HG02884 (cell line): ENCODE measurements at regions not wholly inside any gene's neighbourhood (a gene's known extent, or its start where the extent isn't known, plus 50 kb on each side); places are given as distances from the start of the nearest gene placed in this dataset.
"Not testable (repeated sequence)": the region's sequence is repeated elsewhere in the genome, so short reads cannot be mapped to it uniquely, and the experiment has no call there.

Experiments
- ATAC-seq: cut with Tn5 transposase; IDR thresholded peaks from one replicate; pipeline ENCODE4 v1.9.1; 2021; ENCODE audit warnings: mild to moderate bottlenecking, moderate library complexity; ENCODE audit not compliant: unreplicated experiment

DNA sequence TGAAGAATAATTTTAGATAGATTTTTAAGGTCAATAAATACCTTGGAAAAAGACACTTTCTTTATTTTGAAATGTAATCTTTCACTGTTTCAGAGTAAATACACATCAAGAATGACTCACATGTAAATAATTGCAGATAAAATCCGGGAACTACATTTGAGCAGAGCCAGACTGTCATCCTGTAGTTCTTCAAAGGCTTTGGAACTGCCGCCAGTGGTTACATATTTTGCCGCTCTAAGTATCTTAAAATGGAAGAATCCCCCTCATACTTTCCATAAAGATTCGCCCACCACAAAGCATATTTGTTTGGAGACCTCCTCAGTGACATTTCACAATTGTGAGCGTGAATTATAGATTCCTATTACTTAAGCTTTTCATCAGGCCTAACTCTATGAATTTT is 607.8 kb upstream of the ZFP42 start:
- no peak for ATAC-seq

DNA sequence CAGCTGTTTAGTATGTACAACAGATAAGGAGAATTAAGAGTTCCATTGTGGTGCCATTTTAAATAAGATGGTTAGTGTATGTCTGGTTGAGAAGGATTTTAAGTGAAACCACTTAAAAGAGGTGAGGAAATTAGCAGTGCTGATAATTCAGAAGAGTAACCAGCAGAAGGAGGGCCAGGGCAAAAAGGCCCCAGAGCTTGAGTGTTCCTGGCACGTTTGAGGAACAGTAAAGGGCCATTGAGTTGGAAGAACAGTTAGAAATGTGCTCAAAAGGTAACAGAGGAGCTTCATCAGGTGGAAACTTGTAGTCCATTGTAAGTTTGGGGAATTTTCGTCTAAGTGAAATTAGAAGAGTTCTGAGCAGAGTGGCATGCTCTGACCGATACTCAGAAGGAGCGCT is 606.2 kb upstream of the ZFP42 start:
- no peak for ATAC-seq

DNA sequence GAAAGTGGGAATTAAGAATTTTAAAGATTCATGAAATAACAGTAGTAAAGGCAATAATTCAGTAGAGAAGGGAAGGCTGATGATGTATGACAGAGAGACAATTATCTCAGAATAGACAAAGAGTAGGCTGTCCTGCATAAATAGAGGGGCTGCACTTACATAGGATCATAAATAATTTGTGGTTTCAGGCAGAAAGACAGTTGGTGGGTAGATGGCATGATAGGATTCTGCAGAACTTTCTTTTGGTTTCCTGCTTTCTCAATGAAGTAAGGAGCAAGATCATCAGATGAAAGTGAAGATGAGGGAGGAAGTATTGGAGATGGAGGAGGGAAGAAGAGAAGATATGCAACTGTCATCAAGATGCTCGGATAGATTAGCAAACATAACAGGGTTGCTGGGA is 604.9 kb upstream of the ZFP42 start:
- ATAC-seq, result no peak

DNA sequence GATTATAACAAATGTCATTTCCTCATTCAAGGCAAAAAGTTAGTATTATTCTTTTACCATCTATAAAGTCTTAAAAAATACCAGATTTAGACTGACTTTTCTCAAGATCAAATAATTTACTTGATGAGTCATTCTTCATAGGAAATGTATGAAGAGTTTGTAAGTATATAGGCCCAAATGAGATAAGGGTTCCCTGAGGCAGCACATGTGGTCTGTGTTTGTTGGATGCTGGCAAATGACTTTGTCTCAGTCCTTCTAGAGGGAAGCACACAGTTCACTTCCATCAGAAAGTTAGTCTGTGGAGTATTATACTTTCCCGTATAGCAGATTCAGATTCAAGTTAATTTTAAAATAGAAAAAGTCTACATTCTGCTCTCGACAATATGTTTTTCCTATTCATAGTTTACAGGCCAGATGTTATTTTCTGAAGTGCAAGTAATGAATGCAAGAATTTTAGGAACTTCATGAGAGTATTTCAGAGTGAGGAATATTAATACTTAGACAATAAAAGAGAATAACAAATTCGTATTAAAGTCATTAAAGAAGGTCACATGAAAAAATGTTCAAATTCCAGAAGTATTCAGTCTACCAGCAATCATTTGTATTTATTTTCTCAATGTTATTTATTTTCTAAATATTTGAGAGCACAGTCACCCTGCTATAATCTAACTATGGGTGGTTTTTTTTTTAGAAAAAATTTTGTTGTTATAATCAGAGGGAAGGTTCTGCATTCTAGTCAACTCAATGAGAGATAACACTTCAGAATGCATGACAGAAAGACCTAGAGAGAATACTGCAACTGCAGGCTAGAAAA is 601.8 kb upstream of the ZFP42 start:
- ATAC-seq, result no peak

DNA sequence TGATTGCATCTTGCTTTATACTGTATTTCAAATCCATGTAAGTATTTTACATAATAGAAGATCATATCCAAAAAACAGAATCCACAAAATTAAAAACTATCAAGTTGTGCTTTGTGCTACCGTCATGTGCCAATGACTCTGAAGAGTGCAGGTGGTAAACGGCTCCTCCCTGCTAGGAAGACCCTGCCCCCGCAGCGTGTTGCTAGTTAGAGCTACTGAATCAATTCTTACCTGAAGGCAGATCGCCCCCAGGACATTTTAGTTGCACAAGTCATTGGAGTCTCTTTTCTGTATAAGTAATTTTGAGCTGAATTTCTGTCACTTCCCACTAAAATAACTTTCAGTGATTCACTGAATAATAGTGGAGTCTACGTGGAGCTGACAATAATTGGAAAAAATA is 599.5 kb upstream of the ZFP42 start:
- no peak for ATAC-seq

DNA sequence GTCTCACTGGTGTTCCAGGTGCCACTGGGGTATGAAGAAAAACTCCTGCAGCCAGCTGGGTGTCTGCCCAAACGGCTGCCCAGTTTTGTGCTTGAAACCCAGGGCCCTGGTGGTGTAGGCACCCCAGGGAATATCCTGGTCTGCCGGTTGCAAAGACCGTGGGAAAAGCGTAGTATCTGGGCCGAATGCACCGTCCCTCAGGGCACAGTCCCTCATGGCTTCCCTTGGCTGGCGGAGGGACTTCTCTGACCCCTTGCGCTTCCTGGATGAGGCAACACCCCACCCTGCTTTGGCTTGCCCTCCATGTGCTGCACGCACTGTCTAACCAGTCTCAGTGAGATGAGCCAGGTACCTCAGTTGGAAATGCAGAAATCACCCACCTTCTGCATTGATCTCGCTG is 587.1 kb upstream of the ZFP42 start:
- ATAC-seq, result not testable (repeated sequence)

DNA sequence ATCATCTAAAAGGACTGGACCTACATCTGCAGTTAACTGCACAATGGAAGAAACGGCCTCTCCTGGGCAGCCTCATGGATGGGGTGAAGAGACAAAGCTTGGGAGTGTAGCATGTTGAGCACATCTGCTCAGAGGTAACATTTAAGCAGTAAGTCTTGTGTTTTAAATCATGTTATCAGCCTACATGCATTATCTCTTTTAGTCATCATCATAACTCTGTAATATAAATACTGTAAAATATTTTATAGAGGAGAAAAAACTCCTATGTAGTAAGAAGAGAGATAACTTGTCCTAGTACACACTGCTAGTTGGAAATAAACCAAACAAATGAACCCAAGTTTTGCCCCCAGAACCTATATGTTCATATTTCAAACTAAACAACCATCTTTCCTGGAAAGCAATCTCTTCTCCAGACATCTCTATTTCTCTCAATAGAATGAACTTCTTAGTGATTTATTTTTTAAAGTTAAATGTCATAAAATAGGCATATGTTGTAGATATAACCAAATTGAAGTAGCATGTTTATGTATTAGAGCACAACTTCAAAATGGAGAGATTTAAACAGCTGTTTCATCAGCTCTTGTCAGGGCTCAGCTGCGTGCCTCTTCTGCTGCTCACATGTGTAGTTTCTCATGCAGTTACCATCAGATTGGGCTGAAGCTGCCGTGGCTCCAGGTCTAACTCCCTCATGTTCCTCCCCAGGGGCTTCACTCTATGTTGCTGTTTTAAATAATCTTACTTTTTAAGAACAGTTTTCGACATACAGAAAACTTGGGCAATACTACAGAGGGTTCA is 581.8 kb upstream of the ZFP42 start:
- no peak for ATAC-seq

DNA sequence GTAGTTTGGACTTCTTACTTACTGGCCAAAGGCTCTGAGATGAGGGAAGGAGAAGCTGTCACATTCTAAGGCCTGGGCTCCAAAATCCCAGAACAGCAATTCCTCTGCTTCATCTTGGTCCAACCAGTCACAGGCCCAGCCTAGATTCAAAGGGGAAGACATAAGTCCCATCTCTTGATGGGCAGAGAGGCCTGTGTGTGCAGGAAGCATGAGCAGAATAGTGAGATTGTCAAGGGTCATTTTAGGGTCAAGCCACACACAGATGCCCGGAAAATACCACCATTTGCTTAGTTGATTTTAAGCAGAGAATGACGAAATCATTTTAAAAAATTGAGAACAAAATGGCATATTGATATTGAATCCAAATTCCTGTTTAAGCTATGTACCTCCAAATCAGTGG is 580.9 kb upstream of the ZFP42 start:
- no peak for ATAC-seq

DNA sequence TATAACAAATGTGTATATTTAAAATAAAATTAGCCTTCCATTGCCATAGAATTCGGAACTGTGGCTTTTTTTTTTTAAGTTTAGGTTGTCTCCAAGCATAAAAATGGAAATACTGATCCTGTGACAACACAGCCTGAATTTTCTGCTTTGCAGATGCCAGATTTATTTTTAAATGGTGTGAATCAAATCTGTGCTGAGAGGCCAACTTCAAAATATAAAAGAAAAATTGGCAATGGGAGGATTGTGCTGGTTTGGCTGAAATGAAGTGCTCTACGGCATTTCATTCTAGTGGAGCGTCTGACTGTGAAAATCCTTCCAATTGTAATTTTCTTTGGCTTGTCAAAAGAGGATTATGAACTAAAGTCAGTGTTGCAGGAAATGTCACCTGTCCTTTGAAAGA is 580.3 kb upstream of the ZFP42 start:
- ATAC-seq, result no peak

DNA sequence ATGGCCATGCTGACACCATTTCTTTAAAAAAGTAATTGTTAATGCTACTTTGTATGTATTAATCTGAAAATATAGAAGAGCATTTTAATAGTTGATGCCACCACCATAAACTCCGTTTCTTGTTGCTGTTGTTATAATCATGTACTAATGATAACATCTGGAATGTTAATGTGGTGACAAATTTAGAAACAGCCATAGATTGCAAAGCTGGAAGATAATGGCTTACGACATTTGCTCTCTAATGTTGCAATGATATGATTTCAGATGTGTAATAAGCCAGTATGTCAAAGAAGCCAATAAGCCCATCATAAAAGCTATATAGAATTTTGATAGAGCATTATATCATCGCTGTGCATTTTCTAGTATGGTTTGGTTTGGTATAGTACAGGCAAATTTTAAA is 579.4 kb upstream of the ZFP42 start:
- no peak for ATAC-seq

DNA sequence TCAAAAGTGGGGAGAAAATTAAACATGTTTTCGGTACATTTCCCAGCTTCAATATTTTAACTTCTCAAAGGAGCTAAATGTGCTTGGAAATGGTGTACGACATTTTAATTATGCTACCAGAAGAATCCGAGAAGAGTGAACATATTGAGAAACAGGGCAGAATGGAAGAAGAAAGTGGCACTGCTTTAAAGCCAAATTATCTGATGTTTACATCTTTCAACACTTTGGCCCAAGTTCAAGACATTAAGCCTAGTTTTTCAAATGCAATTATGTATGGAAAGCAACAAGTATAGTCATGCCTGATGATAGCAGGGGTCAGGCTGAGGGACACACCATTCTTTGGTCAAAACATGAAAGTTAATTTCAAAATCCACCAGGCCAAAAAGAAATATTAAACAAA is 577.9 kb upstream of the ZFP42 start:
- ATAC-seq, result no peak

DNA sequence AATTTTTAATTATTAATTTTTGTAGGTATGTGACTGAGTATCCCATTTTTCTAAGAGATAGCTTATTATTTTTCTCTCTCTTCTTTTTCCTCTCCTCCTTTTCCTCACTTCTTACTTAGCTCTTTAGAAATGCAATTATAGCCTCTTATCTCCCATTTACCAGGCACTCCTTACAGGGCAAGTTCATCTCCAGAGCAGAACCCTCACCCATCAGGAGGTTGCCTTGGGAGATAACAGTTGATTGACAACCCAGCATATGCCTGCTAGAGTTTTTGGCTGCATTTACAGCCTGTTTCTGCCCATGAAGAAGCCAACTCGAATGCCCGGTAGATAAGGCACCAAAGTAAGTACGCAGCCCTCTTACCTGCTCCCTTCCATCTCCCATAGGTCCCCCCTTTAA is 572.9 kb upstream of the ZFP42 start:
- no peak for ATAC-seq

DNA sequence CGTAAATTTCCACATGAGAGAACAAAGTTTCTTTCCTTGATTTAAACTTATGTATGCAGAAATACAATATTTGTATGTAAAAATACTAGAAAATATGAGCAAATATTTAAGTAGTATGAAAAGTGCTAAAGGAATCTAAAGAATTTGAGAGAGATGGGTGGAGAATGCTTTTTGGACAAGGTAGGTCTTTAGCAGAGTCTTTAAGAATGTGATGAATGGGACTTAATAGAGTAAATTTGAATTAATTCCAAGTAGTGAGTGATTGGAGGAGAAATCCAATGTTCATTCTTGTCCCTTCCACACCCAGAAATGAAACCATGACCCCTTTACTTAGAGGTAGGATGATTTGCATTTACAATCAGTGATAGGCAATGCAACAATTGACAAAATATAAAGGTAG is 570.9 kb upstream of the ZFP42 start:
- ATAC-seq, result no peak

DNA sequence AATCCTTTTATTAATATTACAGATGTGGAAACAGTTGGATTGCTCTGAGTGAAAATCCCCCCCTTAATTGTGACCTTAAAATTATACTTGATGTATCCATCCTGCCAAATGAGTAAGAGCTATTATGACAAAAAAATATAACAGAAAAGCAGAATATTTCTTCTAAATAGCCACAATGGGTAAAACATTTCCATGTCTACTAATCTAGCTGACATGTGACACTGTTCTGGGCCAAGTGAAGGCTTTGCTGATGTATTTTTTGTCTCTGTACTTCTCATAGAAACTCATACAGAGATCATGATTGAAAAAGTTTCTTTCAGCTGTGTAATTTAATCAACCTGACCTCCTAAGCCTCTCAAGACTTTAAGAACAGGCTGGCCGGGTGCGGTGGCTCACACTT is 569.1 kb upstream of the ZFP42 start:
- no peak for ATAC-seq

DNA sequence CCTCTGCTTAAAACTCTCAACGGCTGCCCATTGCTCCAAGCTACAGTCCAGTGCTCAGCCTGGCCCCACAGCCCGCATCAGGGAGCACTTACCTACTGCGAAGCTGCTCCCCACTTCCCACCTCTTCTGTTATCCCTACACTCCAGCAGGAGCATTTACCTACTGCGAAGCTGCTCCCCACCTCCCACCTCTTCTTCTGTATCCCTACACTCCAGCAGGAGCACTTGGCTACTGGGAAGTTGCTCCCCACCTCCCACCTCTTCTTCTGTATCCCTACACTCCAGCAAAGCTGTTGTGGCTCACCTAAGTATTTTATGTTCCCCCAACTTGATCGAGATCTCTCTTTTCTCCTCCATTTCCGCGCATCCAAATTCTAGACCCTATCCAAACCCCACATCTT is 563.3 kb upstream of the ZFP42 start:
- ATAC-seq, result no peak

DNA sequence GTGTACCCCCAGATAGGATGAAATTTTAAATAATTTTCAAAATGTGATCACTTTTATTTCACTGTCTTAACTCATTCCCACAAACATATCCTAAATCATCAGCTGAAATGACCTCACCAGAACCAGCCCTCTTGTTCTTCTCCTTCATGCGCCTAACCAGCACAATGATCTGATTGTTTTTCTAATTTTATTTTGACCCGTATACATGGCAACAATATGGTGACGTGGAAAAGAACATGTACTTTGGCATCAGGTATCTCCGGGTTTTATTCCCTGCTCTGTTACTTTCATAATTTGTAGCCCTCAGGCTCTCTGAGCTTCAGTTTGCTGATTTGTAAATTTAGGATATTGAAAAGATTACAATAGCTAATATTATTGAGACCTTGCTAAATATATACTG is 562.4 kb upstream of the ZFP42 start:
- ATAC-seq, result no peak

DNA sequence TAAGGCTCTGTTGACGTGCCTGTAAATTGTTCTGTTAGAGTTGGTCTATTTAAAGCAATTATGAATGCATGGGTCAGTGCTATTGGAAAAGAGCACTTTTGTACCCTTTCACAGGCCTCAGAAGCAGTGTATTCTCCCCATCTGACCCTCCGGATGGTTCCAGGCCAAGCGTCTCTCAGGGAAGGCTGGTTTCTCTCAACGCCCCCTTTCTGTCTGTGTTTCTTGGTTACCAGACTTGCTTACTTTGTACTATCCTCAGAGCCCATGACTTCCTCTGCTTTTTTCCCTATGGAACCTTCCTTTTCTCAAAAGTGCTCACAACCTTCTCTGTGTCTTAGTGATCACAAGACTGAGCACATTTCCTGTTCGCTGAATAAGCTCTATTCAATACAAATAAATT is 559.3 kb upstream of the ZFP42 start:
- ATAC-seq, result no peak

DNA sequence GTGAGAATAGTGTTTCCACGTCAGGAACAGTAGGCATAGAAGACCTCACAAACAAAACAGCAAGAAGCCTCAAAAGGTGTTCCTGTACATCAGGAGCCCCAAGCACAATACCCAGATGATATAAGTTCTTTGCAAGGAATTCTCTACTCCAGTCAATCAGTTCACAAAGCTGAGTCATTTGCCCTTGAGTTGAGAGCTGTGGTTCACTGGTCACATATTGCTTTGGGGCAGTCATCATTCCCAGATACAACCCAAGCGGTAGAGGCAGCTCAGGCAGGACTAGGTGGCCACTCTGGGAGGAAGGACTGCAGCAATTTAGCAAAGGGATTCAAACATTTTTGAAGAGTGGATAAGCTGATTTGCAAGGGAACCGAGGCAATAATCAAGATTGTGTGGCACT is 551.5 kb upstream of the ZFP42 start:
- ATAC-seq, result no peak

DNA sequence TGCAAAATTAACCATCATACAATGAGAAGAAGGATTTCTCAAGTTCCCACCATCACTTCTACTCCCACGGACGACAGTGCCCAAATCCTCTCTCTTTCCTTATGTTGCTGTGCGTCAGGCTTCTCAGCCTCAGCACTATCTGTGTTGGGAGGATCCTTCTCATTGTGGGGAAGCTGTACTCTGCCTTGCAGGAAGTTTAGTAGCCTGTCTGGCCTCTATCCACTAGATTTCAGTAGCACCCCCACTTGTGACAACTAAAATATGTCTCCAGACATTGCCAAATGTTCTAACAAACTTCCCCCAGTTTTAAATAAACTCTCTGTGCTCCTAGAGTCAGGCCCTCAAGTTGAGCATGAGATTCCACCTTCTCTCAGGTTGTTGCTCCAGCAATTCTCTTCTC is 545.9 kb upstream of the ZFP42 start:
- ATAC-seq, result no peak

DNA sequence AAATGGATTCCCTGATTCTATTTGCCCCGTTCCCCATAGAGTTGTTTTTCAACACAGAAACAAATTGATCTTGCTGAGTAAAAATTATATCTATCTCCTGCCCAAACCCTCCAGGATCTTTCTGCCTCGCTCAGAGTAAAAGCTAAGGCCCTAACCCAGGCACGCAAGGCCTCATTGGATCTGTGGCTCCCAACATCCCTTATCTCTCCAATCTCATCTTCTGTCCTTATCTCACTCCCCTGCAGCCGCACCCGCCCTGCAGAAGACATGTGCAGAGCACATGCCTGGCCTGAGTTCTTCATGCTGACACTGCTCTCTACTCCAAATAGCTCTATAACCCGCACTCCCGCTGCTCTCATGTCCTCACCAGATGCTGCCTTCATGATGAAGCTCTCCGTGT is 543.8 kb upstream of the ZFP42 start:
- ATAC-seq, result no peak

DNA sequence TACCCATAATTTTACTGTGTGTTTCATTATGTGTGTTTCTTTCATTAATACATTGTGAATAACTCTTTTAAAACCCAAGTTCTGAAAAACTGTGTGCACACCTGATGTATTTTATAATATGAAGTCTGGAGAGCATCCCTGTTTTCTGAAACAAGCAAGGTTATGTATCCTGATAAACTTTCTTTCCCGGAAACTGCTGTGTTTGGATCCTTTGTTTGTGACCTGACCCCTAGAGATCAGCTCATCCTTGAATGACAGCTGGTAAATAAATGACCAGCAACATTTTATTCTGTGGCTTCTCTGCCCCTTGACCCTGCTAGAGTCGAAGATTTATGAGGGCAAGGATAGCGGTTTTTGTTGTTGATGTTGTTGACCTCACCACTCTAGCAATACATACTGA is 535.6 kb upstream of the ZFP42 start:
- ATAC-seq, result no peak

DNA sequence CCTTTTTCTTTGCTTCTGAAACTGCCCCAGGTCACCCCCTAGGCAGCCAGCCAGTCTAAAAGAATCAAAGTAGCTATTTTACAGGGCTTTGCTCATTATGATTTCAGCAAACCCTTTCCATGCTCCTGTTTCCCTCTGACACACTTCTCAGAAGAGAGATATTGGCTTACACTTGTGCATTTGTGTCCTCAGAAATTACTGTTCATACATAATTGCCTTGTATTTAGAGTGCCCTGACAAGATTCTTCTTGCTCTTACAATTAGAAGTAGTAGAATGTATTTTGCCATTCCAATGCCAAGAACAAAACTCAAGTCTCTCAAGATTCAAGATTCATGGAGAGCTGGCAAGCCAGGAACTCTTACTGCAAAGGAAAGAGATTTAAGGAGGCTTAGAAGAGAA is 531.0 kb upstream of the ZFP42 start:
- ATAC-seq, result no peak

DNA sequence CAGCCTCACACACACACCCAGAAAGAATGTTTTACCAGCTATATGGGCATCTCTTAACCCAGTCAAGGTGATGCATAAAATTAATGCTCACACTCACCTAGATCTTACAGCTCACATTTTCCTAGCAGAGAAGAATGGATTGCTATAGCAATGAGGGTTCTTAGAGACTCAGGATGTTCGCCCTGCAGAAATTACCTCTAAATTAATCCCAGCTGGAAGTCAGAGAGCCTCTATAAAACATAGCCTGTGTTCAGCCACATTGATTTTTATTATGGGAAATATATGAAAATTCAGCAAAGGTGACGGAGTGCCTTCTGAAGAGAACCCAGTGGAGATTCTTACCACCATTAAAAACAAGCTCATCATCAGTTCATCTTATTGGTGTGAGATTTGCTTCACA is 528.3 kb upstream of the ZFP42 start:
- no peak for ATAC-seq
